GM21723 (cell line): ENCODE measurements at regions not wholly inside any gene's neighbourhood (a gene's known extent, or its start where the extent isn't known, plus 50 kb on each side); places are given as distances from the start of the nearest gene placed in this dataset.
A peak's percentile ranks its signal among the peaks of the same experiment; 100 is the strongest.

Experiments used
- ATAC-seq: cut with Tn5 transposase; IDR thresholded peaks from one replicate; pipeline ENCODE4 v1.9.1; 2021; ENCODE audit warnings: mild to moderate bottlenecking, moderate library complexity; ENCODE audit not compliant: unreplicated experiment

DNA sequence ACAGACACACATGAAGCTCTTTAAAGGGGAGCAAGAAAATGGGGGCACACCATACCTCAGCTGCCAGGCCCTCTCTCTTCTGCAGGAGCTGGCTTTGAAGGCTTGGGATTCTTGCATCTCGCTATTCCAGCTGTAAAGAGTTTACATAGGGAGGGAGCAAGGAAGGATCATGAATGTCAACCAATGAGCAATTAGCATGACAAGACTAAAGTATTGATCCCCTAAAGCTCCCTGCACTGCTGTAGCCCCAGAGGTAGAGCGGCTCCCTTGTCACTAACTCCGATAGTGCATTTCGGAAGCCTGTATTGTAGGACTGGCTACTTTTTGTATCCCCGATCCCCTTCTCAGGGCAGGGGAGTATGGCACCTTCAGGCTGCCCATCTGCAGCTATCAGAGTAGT, 113.4 kb upstream of the PMFBP1 start:
- no peak for ATAC-seq

DNA sequence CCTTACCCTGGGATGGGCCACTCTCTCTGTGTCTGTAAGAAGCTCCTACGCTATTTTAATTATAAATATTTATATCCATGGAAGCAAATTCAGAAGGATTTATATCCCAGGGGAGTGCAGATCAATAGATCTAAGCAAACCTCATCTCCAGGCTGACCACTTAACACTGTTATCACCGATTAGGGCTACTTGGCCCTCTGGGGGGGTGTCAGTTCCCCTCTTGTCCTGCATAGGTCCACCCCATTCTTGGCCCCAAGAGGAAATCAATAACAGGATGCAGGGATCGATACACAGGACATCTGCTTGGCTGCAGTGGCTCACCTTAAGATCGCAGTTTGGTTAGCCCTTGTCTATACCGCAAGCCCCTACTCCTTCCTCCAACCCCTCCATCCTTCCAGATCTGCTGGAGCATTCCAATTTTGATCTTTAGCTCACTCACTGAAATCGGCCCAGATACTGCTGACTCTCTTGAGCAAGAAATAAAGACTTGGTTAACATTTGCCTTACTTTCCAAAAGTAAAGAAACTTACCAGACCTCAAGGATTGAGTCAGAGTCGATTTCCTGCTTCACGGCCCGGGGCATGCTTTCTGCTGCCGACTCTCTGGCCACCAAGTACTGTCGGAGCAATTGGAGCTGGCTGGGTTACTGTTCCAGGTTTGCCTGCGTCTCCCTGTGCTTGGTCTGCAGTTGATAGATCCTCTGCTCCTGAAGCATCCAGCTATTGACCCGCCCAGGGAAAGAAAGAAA, 112.3 kb upstream of the PMFBP1 start:
- ATAC-seq = no peak

DNA sequence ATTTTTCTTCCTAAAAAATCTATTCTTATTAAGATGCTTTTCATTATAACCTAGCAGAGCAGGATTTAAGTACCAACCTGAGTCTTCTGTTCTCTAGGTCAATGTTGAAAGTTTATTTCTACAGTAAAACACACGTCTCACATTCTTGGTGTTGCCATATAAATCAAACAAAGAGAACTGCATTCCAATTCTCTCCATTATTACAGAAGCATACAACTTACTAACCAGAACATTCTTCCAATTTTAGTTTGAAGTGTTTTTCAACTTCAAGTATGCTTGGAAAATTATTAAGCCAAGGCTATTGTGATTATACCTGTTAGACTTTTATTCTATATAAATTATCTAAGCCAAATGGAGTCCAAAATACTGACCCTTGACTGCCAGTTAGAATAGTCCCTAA, 110.4 kb upstream of the PMFBP1 start:
- ATAC-seq = no peak

DNA sequence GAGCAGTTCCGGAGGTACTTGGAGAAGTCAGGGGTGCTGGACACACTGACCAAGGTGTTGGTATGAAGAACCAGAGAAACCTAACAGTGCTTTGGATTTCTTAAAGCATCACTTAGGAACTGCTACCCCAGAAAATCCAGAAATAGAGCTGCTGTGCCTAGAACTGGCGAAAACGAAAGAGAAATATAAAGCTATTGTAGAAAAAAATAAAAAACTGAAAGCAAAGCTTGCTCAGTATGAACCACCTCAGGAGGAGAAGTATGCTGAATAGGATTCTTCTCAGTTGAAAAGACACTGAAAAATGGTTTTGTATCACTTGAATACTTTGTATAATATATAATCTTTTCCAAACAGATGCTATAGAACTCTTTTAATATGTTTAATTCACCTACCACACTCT, 106.3 kb upstream of the PMFBP1 start:
- no peak for ATAC-seq

DNA sequence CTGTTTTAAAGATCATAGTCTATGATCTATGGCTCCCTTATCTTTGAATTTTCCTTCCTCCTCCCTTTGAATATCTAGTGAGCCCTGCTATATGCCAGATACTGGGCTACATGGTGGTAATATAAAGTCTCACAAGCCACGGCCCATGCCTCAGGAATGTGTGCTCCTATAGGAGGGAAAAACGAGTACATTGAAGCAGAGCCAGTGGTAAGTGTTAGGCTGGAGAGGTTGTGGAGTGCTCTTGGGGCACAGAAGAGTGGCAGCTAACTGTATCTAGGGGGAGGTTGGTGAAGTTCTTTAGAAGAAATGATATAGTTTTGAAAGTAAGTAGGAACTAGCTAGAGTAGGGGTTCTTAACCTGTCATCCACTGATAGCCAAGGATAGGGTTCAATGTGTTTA, 105.8 kb upstream of the PMFBP1 start:
- no peak for ATAC-seq

DNA sequence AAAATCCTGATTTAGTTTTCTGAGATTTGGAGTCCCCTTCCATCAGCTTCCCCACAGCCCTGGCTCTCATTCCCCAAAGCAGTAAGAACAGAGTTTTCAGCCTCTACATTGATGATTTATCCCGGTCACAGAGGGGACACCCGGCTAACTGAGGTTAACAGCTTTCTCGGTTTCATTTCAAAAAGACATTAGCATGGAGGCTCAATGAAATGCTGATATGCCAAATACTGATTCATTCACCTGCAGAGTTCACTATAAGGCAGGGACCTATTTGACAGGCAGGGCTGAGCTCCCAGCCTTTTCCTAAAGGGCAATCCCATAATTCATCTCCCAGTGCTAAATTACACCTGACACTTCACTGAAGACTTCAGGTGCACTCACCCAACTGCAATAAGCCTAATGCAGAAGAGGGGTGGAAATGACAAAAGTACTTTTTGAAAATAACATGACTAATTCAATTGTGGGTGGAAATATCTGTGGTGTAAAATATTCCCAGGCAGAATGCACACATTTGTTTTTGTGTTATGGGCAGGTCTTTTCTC, 99.8 kb upstream of the PMFBP1 start:
- ATAC-seq = no peak

DNA sequence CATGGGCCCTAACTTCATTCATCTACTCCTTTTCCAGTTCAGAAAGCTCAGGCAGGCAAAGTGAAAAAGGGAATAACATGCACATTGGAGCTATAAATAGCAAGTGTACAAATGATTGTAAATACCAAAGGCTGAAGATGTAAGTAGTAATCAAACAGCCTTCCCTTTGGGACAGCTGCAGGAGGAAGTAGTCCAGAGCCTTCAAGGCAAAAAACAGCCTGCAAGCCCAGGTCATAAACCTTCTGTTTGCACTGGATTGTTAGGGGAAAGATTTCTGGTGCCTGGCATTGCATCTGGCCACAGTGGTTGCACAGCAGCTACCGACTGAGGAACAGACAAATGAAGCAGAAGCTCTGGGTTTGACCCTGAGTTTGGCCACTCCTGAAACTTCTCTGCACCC, 98.6 kb upstream of the PMFBP1 start:
- ATAC-seq = no peak

DNA sequence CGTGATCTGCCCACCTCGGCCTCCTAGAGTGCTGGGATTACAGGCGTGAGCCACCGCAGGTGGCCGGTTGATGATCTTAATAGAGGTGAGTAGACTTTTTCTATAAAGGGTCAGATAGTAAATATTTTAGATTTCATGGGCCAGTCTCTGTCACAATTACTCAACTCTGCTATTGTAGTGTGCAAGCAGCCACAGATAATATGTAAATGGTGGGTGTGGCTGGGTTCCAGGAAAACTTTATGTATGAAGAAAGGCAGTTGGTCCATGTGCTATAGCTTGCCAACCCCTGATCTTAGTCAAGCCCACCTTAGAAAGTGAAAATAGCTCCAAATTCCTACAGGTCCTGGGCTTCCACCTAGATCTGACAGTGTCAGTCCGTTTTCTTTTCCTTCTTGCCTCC, 94.9 kb upstream of the PMFBP1 start:
- ATAC-seq = no peak

DNA sequence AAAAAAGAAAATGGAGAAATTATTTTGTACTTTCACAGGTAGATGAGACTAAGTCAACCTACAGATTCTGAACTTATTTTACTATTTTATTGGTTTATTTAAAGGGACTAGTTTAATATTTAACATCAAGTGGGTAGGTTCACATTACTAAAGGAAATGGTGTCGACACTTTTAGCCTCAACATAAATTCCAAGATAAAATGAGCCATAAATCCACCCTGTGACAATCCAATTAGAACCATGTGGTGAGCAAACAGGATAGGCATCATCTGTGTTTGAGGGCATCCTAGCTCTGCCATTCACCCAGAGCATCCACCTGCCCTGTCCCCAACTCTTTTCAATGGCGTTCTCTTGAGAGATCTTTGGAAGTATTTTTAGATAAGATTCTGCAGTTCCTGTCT, 92.8 kb upstream of the PMFBP1 start:
- ATAC-seq = no peak

DNA sequence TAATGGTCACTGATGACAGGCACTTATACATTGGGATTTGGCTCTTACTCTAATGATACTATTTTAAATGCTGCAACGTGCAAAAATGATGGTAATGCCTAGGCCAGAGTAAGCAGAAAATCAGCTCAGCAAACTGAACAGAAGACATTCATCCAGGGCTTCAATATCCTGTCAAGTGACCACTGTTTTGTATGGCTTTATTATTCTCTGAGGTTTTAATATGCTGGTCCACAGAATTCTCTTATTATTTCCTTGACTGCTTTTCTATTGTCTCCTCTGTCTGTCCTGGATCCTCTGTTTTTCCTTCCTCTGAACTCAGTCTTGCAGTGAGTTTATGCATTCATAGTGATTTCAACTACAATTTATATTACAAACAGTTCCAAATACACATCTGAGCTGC, 90.8 kb upstream of the PMFBP1 start:
- no peak for ATAC-seq

DNA sequence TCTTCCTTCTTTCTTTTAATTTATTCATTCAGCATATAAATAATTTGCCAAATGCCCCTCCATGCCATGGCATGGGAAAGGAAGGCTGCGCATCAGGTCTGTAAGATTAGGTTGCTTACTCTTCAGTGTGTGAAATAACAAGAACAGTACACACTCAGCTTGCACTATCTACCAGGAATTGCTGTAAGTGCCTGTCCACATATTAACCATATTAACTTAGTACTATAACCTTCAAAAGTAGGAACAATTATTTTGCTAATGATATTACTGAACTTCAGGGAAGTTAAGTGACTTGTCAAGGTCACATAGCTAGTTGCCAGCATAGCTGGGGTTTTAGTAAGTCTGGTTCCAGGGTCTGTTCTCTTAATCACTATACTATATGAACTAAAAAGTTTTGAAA, 89.2 kb upstream of the PMFBP1 start:
- no peak for ATAC-seq

DNA sequence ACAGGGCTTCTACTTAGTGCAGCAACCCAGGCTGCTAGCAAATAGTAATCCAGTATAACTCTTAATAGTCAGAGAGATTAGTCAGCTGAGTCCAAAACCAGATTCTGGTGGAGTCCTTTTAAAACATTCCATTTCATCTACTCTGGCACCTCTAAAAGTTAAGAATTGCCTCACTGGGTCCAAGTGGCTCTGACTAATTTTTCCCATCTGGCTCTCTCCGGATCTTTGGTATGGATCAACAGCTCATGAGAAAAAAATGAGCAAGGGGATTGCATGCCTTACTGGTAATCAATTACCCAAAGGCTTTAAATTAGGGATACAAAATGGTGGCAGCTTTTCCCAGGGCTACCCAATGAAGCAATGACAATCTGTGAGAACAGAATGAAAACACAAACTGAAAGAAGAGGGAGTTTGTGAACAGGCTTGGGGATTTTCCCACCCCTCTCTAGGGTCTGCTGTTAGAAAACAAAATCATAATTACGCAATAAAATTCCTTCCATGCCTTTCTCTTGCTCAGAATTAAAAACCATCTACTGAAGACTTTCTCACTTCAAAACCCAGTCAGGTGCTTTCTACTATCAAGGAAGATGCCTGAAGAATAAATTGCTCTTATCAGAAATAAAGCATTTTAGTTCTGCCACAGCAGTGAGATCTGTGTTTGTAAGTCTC, 84.6 kb upstream of the PMFBP1 start:
- ATAC-seq = no peak

DNA sequence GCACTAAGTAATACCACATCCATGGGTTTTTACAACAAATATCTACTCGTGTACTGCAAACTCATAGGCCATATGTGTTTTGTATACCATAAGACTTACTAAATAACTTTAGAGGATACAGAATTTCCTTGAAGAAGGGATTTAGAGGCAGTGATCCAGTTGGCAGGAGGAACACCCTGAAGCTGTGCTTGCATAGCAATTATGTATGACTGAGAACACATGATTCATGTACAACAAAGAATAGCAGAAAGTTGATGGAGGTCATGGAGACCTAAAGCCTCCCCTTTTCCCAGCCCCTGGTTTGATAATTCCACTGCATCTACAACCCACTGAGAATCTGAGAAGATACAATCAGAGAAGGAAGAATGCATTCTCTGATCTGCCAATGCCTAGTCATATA, 83.8 kb upstream of the PMFBP1 start:
- ATAC-seq = no peak

DNA sequence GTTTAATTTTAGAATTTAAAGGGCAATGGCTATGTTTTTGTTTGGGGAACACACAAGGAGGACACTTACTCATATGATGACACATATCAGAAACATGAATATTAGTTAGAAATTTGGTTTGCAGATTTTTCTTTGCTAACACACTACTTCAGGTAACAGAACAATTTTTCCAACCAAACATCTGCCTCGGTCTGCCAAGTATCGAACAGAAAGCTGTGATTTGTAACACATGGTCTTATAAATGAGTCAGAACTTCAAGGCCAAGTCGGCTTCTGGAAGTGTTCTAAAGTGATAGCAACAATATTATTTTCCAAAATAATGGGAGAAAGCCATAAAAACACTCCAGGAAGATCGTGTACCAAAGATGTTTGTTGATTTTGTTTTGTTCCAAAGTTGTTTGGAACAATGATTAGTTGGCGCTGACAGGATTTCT, 75.9 kb upstream of the PMFBP1 start:
- no peak for ATAC-seq

DNA sequence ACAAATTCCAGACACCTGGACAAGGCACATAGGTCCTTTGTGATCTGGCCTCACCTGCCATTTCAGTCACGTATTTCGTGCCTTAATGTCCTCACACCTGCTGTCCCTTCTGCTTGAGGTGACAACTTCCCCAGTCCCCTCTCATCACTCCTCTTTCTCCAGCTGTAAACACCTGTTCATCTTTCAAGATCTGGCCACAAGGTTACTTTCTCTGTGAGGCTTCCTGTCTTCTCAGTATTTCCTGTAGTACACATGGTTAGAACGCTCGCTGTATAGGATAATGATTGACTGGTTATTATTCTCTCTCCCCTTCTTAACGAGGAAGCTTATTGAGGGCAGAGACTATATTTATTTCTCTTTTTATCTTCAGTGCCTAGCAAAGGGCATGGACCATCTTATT, 74.5 kb upstream of the PMFBP1 start:
- peak; percentile 97 for ATAC-seq

DNA sequence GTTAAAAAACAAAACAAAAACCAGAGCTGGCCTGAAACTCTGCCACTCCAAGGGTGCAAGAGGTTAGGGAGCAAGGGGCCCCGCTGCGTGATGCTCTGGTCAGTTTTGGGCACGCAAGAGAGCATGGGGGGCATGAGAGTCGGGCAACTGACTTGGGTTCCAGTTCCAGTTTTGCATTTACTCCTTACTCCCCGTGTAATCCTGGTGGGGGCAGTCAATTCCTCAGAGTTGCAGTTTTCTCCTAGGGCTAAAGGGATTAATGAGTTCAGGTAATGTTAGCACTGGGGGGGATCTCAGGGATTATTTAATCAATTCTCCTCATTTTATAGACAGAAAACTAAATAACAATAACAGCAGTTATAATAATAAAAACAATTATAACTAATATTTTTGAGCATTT, 72.9 kb upstream of the PMFBP1 start:
- no peak for ATAC-seq

DNA sequence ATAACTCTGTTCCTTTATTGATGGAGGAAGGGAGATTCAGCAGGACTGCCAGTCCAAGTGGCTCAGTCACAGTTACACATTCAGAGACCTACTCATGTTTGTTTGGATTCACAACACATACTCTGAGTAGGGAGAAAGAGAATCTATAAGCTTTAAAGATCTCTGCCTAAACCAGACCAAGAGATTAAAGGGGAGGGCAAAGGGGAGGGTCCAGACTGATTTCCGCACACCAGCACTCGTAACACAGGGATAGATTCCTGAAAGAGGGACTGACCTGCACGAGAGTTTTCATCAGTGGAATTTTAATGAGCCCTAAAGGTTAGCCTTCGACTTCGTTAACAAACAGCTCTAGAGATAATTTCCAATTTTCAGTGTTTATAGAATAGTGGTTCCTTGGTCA, 71.7 kb upstream of the PMFBP1 start:
- no peak for ATAC-seq

DNA sequence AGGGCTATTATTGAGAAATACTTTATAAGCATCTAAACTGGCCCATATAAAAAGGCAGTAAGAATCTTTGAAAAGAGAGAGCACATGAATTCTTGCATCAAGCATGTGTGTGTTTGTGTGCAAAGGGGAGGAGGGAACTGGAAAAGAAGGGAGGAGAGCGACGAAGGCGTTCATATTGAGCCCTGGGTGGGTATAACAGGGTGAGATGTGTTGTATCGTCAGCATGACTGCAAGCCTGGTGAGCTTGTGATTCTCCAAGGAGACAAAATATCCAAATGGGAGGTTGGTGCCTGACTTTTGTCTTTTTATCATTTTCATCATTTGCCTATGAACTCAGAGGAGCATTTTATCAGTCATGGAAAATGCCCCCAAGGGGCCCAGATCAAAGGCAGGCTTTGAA, 70.8 kb upstream of the PMFBP1 start:
- no peak for ATAC-seq

DNA sequence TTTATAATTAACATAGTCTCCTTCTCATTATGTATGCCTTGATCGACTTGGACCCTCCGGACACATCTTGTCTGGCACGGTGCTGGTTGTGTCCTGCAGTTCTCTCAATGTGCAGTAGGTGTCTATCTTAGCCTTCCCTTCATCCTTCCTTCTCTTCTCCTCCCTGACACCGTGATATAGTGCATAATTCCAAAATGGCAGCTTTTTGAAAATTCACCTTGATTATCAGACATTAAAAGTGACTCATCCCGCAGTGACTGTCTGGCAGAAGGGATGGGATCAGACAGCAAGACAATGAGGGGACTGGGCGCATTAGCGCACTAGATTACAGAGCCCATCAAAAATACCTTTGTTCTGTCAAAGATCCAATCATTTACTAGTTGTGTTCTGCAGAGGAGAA, 70.0 kb upstream of the PMFBP1 start:
- ATAC-seq = no peak

DNA sequence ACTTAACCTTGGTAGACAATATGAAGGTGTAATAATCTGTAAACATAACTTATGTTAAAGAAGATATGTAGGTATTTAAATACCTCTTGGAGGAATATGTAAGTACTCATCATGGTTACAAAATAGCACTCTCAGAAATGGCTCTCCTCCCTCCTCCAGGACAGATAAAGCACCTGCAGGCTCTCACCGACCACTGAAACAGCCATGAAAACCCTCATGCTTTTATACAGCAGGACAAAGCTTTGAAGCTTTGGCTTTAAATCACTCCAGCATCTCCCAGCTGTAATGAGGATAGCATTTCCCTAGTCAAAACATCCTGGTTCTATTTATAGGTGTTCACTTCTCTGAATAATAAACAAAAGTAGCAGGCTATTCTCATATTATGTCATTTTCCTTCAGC, 69.1 kb upstream of the PMFBP1 start:
- no peak for ATAC-seq

DNA sequence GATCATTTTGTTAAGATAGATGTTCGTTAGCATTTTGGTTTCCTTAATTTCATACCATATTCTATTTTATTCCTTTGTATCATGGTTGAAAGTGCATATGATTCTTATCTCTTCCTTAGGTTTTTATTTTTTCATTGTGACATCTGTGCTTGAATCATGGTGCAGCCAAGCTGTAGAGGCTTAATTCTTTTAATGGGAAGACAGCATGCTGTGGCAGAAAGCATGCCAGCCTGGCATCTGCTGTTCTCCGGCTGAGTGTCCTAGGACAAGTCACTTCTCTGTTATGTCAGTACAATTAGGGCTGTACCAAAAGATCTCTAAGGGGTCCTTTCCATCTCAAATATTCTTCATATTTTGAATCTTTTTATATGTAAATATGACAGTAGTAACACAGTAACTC, 68.5 kb upstream of the PMFBP1 start:
- ATAC-seq = no peak

DNA sequence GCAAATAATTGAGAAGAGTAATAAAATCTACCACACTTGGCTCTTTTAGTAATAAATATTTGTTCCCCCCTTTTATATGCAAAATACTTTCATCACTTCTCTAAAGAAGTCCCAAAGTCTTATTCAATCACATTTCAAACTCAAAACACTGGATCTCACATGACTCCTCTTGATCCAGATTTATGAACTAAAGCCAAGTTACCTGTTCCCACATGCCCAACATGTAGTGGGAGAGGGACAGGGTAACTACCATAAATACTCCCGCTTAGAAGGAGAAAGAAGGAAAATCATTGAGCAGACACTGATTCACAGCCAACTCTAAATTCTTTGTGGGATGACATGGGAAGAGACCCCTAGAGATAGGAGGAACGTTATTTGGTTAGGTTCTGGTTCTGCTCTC, 64.9 kb upstream of the PMFBP1 start:
- ATAC-seq = no peak

DNA sequence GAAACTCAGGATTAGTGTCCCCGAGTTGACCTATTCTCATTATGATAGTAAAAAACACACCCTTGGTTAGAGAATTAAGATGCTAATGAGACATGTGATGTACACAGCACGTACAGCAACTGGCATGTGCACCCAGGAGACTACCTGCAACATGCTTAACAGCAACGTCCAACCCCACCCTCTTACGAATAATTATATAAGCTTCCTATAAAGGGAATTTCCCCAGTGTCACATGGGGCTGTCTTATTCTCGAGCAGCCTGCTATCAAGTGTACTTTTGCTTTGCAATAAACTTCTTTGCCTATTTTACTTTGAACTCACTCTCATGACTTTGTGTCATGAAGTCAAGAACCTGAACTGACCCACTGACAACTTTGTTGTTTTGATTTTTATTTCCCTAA, 62.4 kb upstream of the PMFBP1 start:
- no peak for ATAC-seq
